ENCODE measurements at regions not wholly inside any gene's neighbourhood (a gene's known extent, or its start where the extent isn't known, plus 50 kb on each side); places are given as distances from the start of the nearest gene placed in this dataset.

DNA sequence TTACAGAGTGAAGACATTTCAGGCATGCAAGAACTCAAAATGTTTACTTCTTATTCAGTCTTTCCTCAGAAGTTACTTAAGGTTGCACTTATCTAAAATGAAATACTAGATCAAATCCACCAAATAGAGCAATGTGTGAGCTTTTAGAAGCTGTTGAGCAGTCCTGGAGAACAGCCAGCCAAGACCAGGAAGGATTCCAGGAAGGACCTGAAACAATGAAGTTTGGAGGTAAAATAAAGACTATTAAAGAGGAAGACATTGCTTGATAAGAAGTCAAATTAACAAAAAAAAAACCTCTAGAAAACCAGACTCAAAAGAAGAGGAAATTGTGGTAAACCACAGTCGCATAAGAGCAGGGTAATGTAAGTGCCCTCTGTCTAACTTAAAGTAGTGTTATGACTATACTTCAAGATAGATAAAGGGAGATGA lies 156.2 kb upstream of the S1PR3 start:
- Histone ChIP-seq H3K79me1 (ENCODE audit: low read depth in 1 of 2, low read length in 2 of 2) (no peaks in the 10 kb centered on the region), H4K91ac (ENCODE audit: insufficient read depth, low read depth, low read length) (no peak overlapping the region), H2BK15ac (ENCODE audit: low read depth, low read length) (no peak overlapping the region), H3K18ac (ENCODE audit: low read depth, low read length) (peak overlapping the region; percentile 82; the same call in 1 of the 2 replicates), H4K8ac (ENCODE audit: low read depth in 2 of 2, low read length in 2 of 2) (no peak overlapping the region), H3K56ac (ENCODE audit: extremely low read depth, insufficient read depth, low read length) (no peak overlapping the region), H2BK5ac (ENCODE audit: low read depth, low read length, poor library complexity, severe bottlenecking) (peak overlapping the region; percentile 38), H2BK120ac (ENCODE audit: low read depth, low read length) (no peak overlapping the region), H3K36me3 (ENCODE audit: control insufficient read depth, insufficient read depth, low read length) (no peaks in the 10 kb centered on the region), H3K23ac (ENCODE audit: low read depth, low read length) (no peak overlapping the region), H3K9me3 (ENCODE audit: control insufficient read depth, insufficient read depth, low read length) (no peaks in the 10 kb centered on the region; the same call in 1 of the 2 replicates), H3K9me1 (ENCODE audit: insufficient read depth, low read length) (no peaks in the 10 kb centered on the region), H3K4me1 (ENCODE audit: control insufficient read depth, insufficient read depth, low read length) (peaks cover 5% of the 10 kb centered on the region), H3K27me3 (ENCODE audit: control insufficient read depth, insufficient read depth, low read length) (no peaks in the 10 kb centered on the region), H3K4ac (ENCODE audit: low read depth, low read length) (no peak overlapping the region), H2BK20ac (ENCODE audit: low read depth, low read length) (no peak overlapping the region), H2AFZ (replicated peaks; ENCODE audit: low read length, poor library complexity) (no peak overlapping the region), H3K14ac (replicated peaks; ENCODE audit: low read depth, low read length) (no peak overlapping the region), H4K5ac (ENCODE audit: low read depth, low read length) (no peak overlapping the region), H3K4me2 (ENCODE audit: low read depth, low read length) (peak overlapping the region; percentile 84), H2AK5ac (ENCODE audit: low read depth, low read length) (no peak overlapping the region), H3K4me3 (ENCODE audit: insufficient read depth, low read depth, low read length) (no peak overlapping the region), H4K20me1 (ENCODE audit: insufficient read depth, low read length) (no peaks in the 10 kb centered on the region), H3K27ac (ENCODE audit: insufficient read depth, low read length) (peak overlapping the region; percentile 69; the same call in 1 of the 2 replicates), H2AK9ac (replicated peaks; ENCODE audit: low read depth, low read length, poor library complexity) (no peak overlapping the region), H3K9ac (ENCODE audit: low read depth, low read length) (no peak overlapping the region)
- DNase-seq: peak; percentile 79
- dilution Hi-C loops (cut with HindIII; ENCODE audit: low sequenced_read_pairs, unreplicated experiment): no loop called here
- intact Hi-C loops (cut with micrococcal nuclease): no loop called here
- 0 out of 2 replicates have a peak, but pooled peaks have one; percentile 1 for TF ChIP-seq FOS (IDR thresholded peaks at IDR 0.05; ENCODE audit: low read depth, low read length)
- no peak for TF ChIP-seq CTCF (conservative IDR thresholded peaks at IDR 0.05; ENCODE audit: low read depth, low read length)
- TF ChIP-seq, protein P1, sequence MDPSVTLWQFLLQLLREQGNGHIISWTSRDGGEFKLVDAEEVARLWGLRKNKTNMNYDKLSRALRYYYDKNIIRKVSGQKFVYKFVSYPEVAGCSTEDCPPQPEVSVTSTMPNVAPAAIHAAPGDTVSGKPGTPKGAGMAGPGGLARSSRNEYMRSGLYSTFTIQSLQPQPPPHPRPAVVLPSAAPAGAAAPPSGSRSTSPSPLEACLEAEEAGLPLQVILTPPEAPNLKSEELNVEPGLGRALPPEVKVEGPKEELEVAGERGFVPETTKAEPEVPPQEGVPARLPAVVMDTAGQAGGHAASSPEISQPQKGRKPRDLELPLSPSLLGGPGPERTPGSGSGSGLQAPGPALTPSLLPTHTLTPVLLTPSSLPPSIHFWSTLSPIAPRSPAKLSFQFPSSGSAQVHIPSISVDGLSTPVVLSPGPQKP (IDR thresholded peaks at IDR 0.05; ENCODE audit: borderline replicate concordance, low read depth, low read length): no peak
- no peak for TF ChIP-seq CHD1 (IDR thresholded peaks at IDR 0.05; ENCODE audit: low read depth, low read length)
- TF ChIP-seq CEBPB (IDR thresholded peaks at IDR 0.05; ENCODE audit: low read depth, low read length): 0 out of 2 replicates have a peak, but pooled peaks have one; percentile 1
- in situ Hi-C loops (cut with MboI; ENCODE audit: low sequenced_read_pairs): no loop called here
- ATAC-seq (ENCODE audit: low read depth): peak; percentile 67
- CTCF ChIA-PET: no interaction called here
- POLR2A ChIA-PET (ENCODE audit: unreplicated experiment): no interaction called here
- no TSS peak for BruUV-seq (replicated peaks)
- WGBS, 2 experiments (ENCODE audit: extremely low coverage in 2 of 2, insufficient read length in 1 of 2): no CpG with 5 or more reads among the region's 1 CpG

All from IMR-90 (cell line).